PC-3 (cell line): ENCODE measurements at regions not wholly inside any gene's neighbourhood (a gene's known extent, or its start where the extent isn't known, plus 50 kb on each side); places are given as distances from the start of the nearest gene placed in this dataset.

Source experiments
- ATAC-seq: fragments of 200-7000 bp; cut with Tn5 transposase; 2 replicates; pipeline ENCODE4 v1.9.1; 2020; ENCODE audit warnings: mild to moderate bottlenecking, moderate library complexity
- BruUV-seq: library from RNA; stranded (reverse); fragments of 400-500 nt; replicated peaks from 2 replicates; lab custom pipeline; 2021; lab: Mats Ljungman, UMichigan
- CTCF ChIA-PET: fragments of 300-600 bp; sonication (Branson Sonifier 250); formaldehyde crosslinking; loops from one replicate; lab custom pipeline; 2022; ENCODE audit warnings: antibody characterized with exemption; lab: Charles Lee
- POLR2A ChIA-PET: fragments of 300-600 bp; sonication (Branson Sonifier 250); formaldehyde crosslinking; loops from one replicate; lab custom pipeline; 2022; ENCODE audit warnings: antibody characterized with exemption; ENCODE audit not compliant: unreplicated experiment; lab: Charles Lee
- DNase-seq: peaks from one replicate; pipeline ENCODE4 v3.0.0-alpha.2; 2015
- H2AFZ ChIP-seq: fragments of 300-600 bp; sonication (generic); 2 replicates; pipeline ENCODE4 v1.6.0; 2016; ENCODE audit warnings: antibody characterized with exemption, low read length
- H3F3A ChIP-seq: fragments of 300-600 bp; sonication (generic); one replicate; pipeline ENCODE4 v1.6.0; 2017; ENCODE audit warnings: antibody characterized with exemption, low read length, control low read depth, mild to moderate bottlenecking; ENCODE audit not compliant: unreplicated experiment
- H3K27ac ChIP-seq: fragments of 300-600 bp; sonication (generic); 2 replicates; pipeline ENCODE4 v1.5.1; 2016; ENCODE audit warnings: mild to moderate bottlenecking, low read length
- H3K27me3 ChIP-seq: fragments of 300-600 bp; sonication (generic); 2 replicates; pipeline ENCODE4 v1.6.1; 2016; ENCODE audit warnings: low read length, mixed read lengths
- H3K36me3 ChIP-seq: fragments of 300-600 bp; sonication (generic); 2 replicates; pipeline ENCODE4 v1.6.1; 2016; ENCODE audit warnings: low read depth, mixed run types, low read length, mixed read lengths
- H3K4me1 ChIP-seq: fragments of 300-600 bp; sonication (generic); 2 replicates; pipeline ENCODE4 v1.5.1; 2016; ENCODE audit warnings: low read length; ENCODE audit not compliant: insufficient read depth
- H3K4me2 ChIP-seq: fragments of 300-600 bp; sonication (generic); 2 replicates; pipeline ENCODE4 v1.6.0; 2016; ENCODE audit warnings: low read length
- H3K4me3 ChIP-seq: fragments of 300-600 bp; sonication (generic); 2 replicates; pipeline ENCODE4 v1.5.1; 2016; ENCODE audit warnings: mild to moderate bottlenecking, low read length, mixed read lengths
- H3K79me2 ChIP-seq: fragments of 300-600 bp; sonication (generic); 2 replicates; pipeline ENCODE4 v1.6.1; 2017; ENCODE audit warnings: low read length, mixed read lengths
- H3K9ac ChIP-seq: fragments of 300-600 bp; sonication (generic); 2 replicates; pipeline ENCODE4 v1.6.0; 2016; ENCODE audit warnings: mild to moderate bottlenecking, low read length
- H3K9me2 ChIP-seq: fragments of 300-600 bp; sonication (generic); replicated peaks from 2 replicates; pipeline ENCODE4 v1.6.1; 2016; ENCODE audit warnings: mixed run types, low read length, mixed read lengths
- H3K9me3 ChIP-seq: fragments of 300-600 bp; sonication (generic); 2 replicates; pipeline ENCODE4 v1.6.1; 2016; ENCODE audit warnings: low read length, mixed read lengths
- H4K20me1 ChIP-seq: fragments of 300-600 bp; sonication (generic); 2 replicates; pipeline ENCODE4 v1.6.1; 2016; ENCODE audit warnings: low read length, mixed read lengths
- CTCF ChIP-seq: fragments of 300-600 bp; sonication (generic); conservative IDR thresholded peaks from 2 replicates; pipeline ENCODE4 v1.5.1; 2017; ENCODE audit warnings: antibody characterized with exemption, low read depth, mild to moderate bottlenecking, low read length
- EZH2 ChIP-seq: fragments of 300-600 bp; sonication (generic); IDR thresholded peaks from one replicate; pipeline ENCODE4 v1.6.1; 2017; ENCODE audit warnings: antibody characterized with exemption, mild to moderate bottlenecking, low read length; ENCODE audit not compliant: unreplicated experiment
- EZH2phosphoT487 ChIP-seq: fragments of 300-600 bp; sonication (generic); IDR thresholded peaks from 2 replicates; pipeline ENCODE4 v1.6.1; 2018; ENCODE audit warnings: mild to moderate bottlenecking, antibody characterized with exemption, low read length, borderline replicate concordance
- intact Hi-C: fragments of 100-400 bp; cut with micrococcal nuclease; formaldehyde crosslinking; loops from 2 replicates; pipeline ENCODE4 v1.9.0; 2023

GRCh38 chr2:142571934-142572333 lies 305.5 kb upstream of the KYNU start:
- Histone ChIP-seq H3K27ac (no peak overlapping the region), H3K9ac (no peak overlapping the region), H2AFZ (no peak overlapping the region), H4K20me1 (no peaks in the 10 kb centered on the region), H3K4me1 (no peaks in the 10 kb centered on the region), H3K9me2 (no peaks in the 10 kb centered on the region), H3K4me2 (no peak overlapping the region), H3K79me2 (no peaks in the 10 kb centered on the region), H3K36me3 (no peaks in the 10 kb centered on the region), H3F3A (no peaks in the 10 kb centered on the region), H3K9me3 (no peaks in the 10 kb centered on the region), H3K27me3 (0 out of 2 replicates have a peak, but pooled peaks cover 9% of the 10 kb centered on the region), H3K4me3 (no peak overlapping the region)
- ATAC-seq (no peak), DNase-seq (no peak)
- intact Hi-C loops = no loop called here
- BruUV-seq = no TSS peak
- TF ChIP-seq EZH2 (no peak), EZH2phosphoT487 (no peak), CTCF (no peak)
- ChIA-PET CTCF (no interaction called here), POLR2A (no interaction called here)

GRCh38 chr2:142562900-142563299 lies 314.6 kb upstream of the KYNU start:
- Histone ChIP-seq H4K20me1 (no peaks in the 10 kb centered on the region), H3F3A (no peaks in the 10 kb centered on the region), H3K4me1 (no peaks in the 10 kb centered on the region), H3K4me3 (no peak overlapping the region), H3K9me3 (no peaks in the 10 kb centered on the region), H3K27me3 (no peaks in the 10 kb centered on the region), H2AFZ (no peak overlapping the region), H3K9me2 (no peaks in the 10 kb centered on the region), H3K27ac (no peak overlapping the region), H3K36me3 (no peaks in the 10 kb centered on the region), H3K9ac (no peak overlapping the region), H3K4me2 (no peak overlapping the region), H3K79me2 (no peaks in the 10 kb centered on the region)
- no TSS peak for BruUV-seq
- ATAC-seq (no peak), DNase-seq (no peak)
- TF ChIP-seq EZH2phosphoT487 = no peak
- TF ChIP-seq CTCF = no peak
- no peak for TF ChIP-seq EZH2
- intact Hi-C loops = no loop called here
- ChIA-PET CTCF (no interaction called here), POLR2A (no interaction called here)

- intact Hi-C loops = no loop called here
- Histone ChIP-seq H3K36me3 (no peaks in the 10 kb centered on the region), H3K79me2 (no peaks in the 10 kb centered on the region), H3K4me3 (no peak overlapping the region), H3K9me2 (no peaks in the 10 kb centered on the region), H3K27me3 (no peaks in the 10 kb centered on the region), H3K4me2 (no peak overlapping the region), H3K27ac (no peak overlapping the region), H4K20me1 (no peaks in the 10 kb centered on the region), H3K9ac (no peak overlapping the region), H3F3A (no peaks in the 10 kb centered on the region), H3K4me1 (no peaks in the 10 kb centered on the region), H3K9me3 (no peaks in the 10 kb centered on the region), H2AFZ (no peak overlapping the region)
- POLR2A ChIA-PET = no interaction called here
- ATAC-seq (no peak), DNase-seq (no peak)
- CTCF ChIA-PET = no interaction called here
- no TSS peak for BruUV-seq
- TF ChIP-seq EZH2phosphoT487 = no peak
- no peak for TF ChIP-seq CTCF
- TF ChIP-seq EZH2 = no peak
These were observed 315.8 kb upstream of the KYNU start for GRCh38 chr2:142561656-142562055.
